HG02571 (cell line): ENCODE measurements at regions not wholly inside any gene's neighbourhood (a gene's known extent, or its start where the extent isn't known, plus 50 kb on each side); places are given as distances from the start of the nearest gene placed in this dataset.

Experiments
- ATAC-seq: cut with Tn5 transposase; IDR thresholded peaks from one replicate; pipeline ENCODE4 v1.9.1; 2021; ENCODE audit warnings: mild to moderate bottlenecking, moderate library complexity; ENCODE audit not compliant: unreplicated experiment

GRCh38 chr22:48950151-48950915, 877.3 kb downstream of the BRD1 start:
- no peak for ATAC-seq

- ATAC-seq, result no peak
These were observed 878.1 kb downstream of the BRD1 start for GRCh38 chr22:48949375-48950149.

GRCh38 chr22:48948575-48949170, 879.0 kb downstream of the BRD1 start:
- ATAC-seq, result no peak

GRCh38 chr22:48947636-48948035, 880.0 kb downstream of the BRD1 start:
- no peak for ATAC-seq

DNA sequence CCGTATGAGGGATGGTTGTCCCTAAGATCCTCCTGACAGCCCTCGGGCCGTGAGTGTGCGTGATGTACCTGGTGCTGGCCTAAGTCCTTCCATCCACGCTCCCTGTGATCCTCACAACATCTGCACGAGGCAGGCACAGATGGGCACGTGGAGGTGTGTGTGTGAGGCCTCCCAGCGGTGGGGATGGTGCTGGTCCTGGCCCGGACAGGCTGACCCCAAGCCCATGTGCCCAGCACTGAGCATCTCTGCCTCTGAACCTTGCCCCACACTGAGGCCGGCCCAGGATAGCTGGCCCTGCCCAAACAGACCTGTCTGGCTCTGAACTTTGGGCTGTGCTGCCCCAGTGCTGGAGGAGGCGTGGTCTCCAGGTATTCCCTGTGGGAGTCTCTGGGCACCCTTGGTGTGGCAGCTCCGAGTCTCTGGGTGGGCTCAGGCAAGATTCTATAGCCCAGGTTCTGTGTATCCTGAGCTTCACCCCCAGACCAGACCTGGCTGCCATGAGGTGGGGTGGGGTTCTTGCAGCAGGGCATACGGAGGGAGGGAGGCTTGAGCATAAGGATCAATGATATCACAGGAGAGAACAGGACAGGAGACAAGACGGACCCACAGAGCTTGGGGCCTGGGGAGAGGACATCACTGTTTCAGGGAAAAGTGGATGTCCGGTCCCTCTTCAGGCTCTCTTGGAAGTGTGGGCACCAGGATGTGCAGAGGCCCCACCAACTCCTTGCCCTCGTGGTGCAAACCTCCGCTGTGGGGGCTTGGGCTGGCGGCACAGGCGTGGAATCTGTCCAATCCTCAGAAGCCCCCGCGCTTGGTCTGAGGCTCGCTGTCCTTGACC, 881.8 kb downstream of the BRD1 start:
- ATAC-seq, result no peak

DNA sequence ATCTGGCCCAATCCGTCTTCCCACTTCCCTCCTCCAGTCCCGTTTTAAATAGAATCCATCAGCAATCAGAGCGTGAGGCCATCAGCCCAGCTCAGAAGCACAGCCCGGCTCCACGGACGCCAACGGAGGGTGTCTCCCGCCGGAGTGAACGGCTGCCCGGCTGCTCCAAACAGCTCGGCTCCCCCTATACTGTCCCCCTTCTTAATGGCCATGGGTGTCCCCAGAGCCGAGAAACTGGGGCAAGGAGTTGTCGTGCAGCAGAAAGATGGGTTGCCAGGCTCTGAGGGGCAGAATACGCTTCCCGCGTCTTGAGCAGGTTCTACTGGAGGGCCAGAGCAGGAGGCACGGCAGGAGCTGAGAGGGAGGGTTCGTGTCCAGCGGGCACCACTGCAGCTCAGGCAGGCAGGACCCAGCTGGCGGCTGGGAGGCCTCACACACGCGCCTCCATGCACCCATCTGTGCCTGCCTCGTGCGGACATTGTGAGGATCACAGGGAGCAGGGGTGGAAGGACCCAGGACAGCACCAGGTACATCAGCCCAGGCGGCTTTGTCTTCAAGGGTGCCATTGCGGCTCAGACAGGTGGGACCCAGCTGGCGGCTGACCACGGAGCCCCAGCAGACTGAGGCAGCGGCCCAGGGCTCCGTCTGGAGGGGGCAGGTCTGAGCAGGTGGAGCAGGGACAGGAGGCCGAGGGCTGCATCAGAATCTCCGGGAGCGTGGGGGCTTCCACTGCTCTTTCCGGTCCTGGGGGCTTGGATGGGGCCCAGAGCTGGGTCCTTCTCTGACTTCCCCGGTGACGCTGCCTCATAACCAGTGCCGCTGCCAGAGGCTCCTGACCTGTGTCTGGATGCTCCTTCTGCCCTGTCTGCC, 882.7 kb downstream of the BRD1 start:
- ATAC-seq, result no peak

- no peak for ATAC-seq
These were observed 883.3 kb downstream of the BRD1 start for GRCh38 chr22:48944433-48944750.

- no peak for ATAC-seq
These were observed 883.9 kb downstream of the BRD1 start for GRCh38 chr22:48943567-48944432.

DNA sequence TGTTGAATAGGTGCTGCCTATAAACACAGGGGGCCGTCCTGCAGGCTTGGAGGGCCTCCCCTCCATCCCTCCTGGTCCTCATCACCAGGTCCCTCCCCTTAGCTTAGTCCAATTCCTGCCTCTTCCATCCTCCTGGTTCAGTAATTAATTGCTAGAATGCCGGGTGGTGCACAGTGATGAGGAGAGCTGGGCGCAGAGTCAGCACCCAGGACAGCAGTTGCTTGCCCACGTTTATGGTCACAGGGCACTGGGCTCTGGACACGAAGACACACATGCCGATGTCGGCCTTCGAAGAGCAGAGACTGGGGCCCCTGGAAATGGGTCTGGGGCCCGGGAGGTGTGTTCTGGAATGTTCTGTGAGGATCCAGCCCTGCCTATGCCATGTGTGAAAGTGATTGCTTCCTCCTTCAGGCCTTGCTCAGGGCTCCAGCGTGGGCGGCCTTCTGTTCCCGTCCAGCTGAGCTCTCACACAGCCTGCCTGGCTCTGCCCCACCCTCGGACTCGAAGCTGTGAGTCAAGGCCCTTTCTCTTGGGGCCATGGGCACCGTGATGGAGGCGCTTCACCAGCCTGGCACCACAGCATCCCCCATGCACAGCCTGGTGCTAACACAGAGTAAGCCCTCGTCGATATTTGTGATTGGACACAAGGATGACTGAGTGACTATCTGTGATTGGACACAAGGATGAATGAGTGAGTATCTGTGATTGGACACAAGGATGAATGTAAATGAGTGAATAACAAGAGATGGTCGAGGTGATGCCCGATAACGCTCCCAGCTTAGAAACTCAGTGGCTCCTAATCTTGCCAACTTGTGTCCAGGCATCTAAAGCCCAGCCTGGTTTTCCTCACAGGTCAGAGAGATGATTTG, 884.7 kb downstream of the BRD1 start:
- no peak for ATAC-seq

DNA sequence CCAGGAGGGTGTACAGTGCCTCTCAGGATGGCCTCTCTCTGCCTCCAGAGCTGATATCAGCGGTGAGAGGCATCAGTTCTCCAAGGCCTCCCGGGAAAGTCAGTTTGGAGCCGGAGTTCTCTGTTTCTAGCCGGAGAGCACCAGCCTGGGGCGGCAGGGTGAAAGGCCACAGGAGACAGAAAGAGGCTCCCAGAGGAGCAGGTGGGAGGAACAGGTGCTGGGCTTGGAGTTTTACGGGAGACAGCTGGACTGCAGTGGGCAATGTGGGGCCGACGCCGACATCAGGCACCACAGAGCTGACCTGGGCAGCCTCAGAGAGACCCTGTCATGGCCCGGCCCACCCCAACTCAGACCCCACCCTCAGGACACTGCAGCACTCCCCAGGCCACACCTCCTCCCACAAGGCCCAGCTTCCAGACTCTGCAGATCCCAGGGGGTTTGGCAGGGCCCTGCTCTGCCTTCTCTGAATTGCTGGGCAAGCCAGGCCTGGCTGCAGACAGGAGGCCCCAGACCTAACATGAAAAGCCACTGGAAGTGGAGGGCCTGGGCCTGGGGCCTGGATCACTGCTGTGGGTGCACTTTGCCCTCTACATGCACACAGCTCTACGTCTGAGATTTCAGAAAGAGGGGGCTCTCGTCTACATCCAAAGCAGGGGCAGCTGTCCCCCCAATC, 885.6 kb downstream of the BRD1 start:
- ATAC-seq, result no peak

DNA sequence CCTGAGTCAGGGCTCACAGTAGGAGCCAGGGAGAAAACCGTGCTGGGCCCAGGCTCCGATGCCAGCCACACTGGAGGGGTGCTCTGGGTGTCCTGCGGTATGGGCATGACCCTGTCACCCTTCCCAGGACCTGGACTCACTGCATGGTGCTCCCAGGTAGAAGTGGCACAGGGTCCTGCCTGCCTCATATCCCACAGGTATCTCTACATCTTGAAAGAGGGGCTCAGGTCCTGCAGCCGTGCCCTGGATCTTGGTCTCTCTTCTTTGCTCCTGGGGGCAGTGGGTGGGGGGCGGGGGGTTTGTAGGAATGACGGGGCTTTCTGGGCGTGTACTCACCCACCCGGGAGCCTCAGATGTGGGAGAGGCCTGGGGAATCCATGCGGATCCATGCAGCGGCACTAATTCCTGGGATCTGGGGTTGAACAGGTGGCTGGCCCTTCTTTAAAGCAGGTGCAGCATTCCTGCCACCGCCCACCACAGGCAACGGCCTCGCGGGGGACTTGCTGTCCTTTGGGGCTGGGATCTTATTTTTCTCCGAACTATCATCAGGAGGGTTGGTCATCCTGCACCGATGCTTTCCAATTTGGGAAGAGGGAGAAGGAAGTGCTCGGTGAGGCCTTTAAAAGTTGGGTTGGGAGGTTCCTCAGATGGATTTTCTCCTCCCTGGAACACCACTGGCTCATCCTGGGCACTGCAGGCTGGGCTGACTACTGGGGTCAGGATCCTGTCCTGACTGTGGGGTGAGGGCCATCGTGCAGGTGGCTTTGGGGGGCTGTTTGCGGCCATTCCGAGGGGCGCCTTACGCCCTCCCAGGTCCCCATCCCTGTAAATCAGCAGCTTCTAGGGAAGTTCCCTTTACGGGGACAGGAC, 886.4 kb downstream of the BRD1 start:
- ATAC-seq, result no peak

DNA sequence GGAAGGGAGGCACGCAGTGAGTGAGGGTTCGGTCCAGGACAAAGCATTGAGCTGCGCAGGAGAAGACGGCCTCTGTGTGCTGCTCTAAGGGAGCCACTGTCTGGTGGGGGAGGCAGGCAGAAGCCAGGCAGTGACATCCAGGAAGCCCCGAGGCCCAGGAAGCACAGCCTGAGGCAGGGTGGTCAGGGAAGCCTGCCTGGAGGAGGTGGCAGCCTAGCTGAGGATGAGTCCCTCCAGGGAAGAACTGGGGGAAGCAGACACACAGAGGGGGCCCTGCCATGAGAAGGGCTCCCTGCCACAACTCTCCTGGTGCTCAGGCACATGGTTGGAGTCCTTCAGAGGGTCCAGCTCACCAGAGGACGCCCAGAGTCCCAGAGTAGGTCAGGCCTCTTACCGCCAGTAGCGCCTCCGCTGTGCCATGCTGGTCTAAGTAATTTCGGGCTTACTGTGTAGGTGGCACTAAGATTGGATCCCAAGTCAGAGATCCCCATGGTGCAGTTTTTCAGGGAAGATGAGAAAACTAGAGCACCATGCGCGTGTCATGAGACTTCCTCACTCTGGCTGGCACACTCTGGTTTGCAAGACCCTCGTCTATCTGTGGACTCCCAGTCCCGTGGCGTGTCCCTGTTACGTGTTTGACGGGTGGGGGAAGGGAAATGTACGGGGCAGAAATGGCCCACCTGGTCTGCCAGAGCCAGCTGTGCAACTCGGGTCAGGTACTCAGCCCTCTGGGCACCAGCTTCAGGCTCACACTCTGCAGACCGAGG, 887.2 kb downstream of the BRD1 start:
- ATAC-seq, result no peak

DNA sequence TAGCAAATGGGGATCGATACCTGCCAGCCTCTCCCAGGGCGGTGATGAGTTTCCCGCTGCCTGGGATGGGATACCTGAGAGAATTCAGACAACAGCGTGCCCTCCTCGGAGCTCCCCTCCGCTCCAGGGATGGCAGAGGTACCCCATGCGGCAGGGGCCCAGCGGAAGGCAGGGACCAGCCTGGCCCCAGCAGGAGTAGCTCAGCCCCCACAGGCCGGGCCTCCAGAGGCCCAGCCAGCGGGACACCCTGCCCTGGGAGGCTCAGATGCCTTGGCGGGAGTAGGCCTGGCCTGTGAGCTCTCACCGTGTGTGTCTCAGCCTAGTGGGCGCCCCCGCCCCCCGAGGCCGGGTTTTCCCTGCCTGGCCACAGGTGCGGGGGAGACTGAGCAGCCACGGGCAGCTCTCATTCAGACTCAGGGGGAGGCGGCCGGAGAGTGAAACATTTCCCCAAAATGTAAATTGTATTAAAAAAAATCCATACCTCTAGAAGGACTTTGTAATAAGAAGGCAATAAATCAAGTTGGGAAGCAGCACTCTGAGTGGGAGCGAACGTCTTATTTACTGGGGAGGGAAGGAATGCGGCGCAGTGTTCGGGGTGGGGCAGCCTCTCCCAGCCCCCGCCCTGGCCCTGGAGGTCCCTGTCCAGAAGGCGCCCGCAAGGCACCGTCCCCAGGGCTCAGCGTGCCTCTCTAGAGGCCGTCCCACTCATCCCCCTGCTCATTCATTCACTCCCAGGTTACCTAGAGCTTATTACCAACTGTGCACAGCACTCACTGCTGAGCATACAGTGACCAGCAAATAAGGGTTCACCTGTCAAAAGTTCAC, 888.0 kb downstream of the BRD1 start:
- ATAC-seq, result no peak

GRCh38 chr22:48938741-48939140, 888.9 kb downstream of the BRD1 start:
- no peak for ATAC-seq

- no peak for ATAC-seq
These were observed 890.5 kb downstream of the BRD1 start for GRCh38 chr22:48937032-48937639.
